Heart right ventricle (tissue), 16 donors: ENCODE measurements at regions not wholly inside any gene's neighbourhood (a gene's known extent, or its start where the extent isn't known, plus 50 kb on each side); places are given as distances from the start of the nearest gene placed in this dataset.
"Not testable (repeated sequence)": the region's sequence is repeated elsewhere in the genome, so short reads cannot be mapped to it uniquely, and the experiment has no call there.

Source experiments
- ATAC-seq, 8 donors: fragments of 200-7000 bp; cut with Tn5 transposase; one replicate each; pipeline ENCODE4 v1.9.1; 2020; ENCODE audit warnings: mild to moderate bottlenecking in 8 of 8, moderate library complexity in 8 of 8, moderate number of reproducible peaks in 1 of 8
- DNase-seq, 2 donors: peaks; one replicate each; pipeline ENCODE4 v3.0.0-alpha.2; 2020
- H3K27ac ChIP-seq, 10 donors: fragments of 200-600 bp; sonication (generic) in 2 of 10; one replicate each; pipeline versions ENCODE4 v1.5.0 to v1.8.0; 2020 to 2022; ENCODE audit warnings: mild to moderate bottlenecking in 3 of 10
- H3K27me3 ChIP-seq, 7 donors: fragments of 200-600 bp; one replicate each; pipeline ENCODE4 v1.8.0; 2021 to 2022; ENCODE audit warnings: mild to moderate bottlenecking in 2 of 7
- H3K36me3 ChIP-seq, 9 donors: fragments of 200-600 bp; sonication (generic) in 1 of 9; one replicate each; pipeline versions ENCODE4 v1.5.0 to v1.8.0; 2020 to 2022; ENCODE audit warnings: mild to moderate bottlenecking in 2 of 9
- H3K4me1 ChIP-seq, 9 donors: fragments of 200-600 bp; sonication (generic) in 1 of 9; one replicate each; pipeline versions ENCODE4 v1.5.0 to v1.8.0; 2020 to 2022; ENCODE audit warnings: mild to moderate bottlenecking in 4 of 9
- H3K4me3 ChIP-seq, 10 donors: fragments of 200-600 bp; sonication (generic) in 2 of 10; one replicate each; pipeline versions ENCODE4 v1.5.0 to v1.8.0; 2020 to 2022; ENCODE audit warnings: mild to moderate bottlenecking in 7 of 10, moderate library complexity in 2 of 10
- H3K9me3 ChIP-seq, 11 donors: fragments of 200-600 bp in 10 of 11; sonication (generic) in 2 of 11; one replicate each; pipeline versions ENCODE4 v1.5.0 to v1.8.0; 2013 to 2022; ENCODE audit warnings: mild to moderate bottlenecking in 2 of 11, control low read depth in 1 of 11, moderate library complexity in 1 of 11
- CTCF ChIP-seq, 9 donors: fragments of 200-600 bp; sonication (generic) in 2 of 9; IDR thresholded peaks; one replicate each; pipeline versions ENCODE4 v1.5.0 to v1.8.0; 2021 to 2022; ENCODE audit warnings: antibody characterized with exemption in 9 of 9, mild to moderate bottlenecking in 5 of 9, moderate library complexity in 1 of 9
- WGBS, 2 donors: extraction: QIAGEN DNeasy Blood & Tissue Kit; methylation state at CpG; one replicate each; pipeline ENCODE4 v1.1.7; 2013; ENCODE audit warnings: inconsistent platforms in 1 of 2; 5-methylcytosine and 5-hydroxymethylcytosine counted together
- intact Hi-C, 10 donors: fragments of 100-400 bp; cut with DNase I; formaldehyde crosslinking; loops; one replicate each; pipeline versions ENCODE4 v1.11.1 to v1.14.2; 2022
- donor health status: Arrhythmogenic right ventricular cardiomyopathy.
- donor health status: ischemic (EF 13 %, LVEDD 7.1; RV severe dilation, severe dysfunction).
- donor health status: healthy with polysubstance abuse.
- donor health status: DM: no; HTN: yes; CAD: no.
- donor health status: DM: no; HTN: no; CAD: no.
- donor health status: ischemic (EF 25% LVEDD 6.9; RV normal size, moderate dysfunction).
- donor health status: ischemic (EF 25% LVEDD 5.7; RV mildly dilated, moderate dysfunction).
- donor health status: healthy.
- donor health status: DM: yes; HTN: yes; CAD: no.
- donor health status: Ischemic cardiomyopathy.
- donor health status: ischemic (EF 35%, LVEDD 5.7; RV mildly dilated, moderate dysfunction).
- donor health status: nonischemic (EF 11% LVEDD 7.7; RV severe dilation, severe dysfunction).
- donor health status: DM: yes; HTN: yes; CAD: no.
- donor health status: PGD.
- donor health status: ischemic (EF 29% LVEDD 5.4; RV normal size, mild dysfunction).
- donor health status: nonischemic (EF 23%, LVEDD 6.1; RV moderate dilation, normal function).

GRCh38 chr5:109630093-109630492 is 59.6 kb upstream of the MAN2A1 start:
- no peak overlapping the region for H3K27ac ChIP-seq
- no peak for TF ChIP-seq CTCF (IDR thresholded peaks at IDR 0.05)
- WGBS, 2 donors, result 50 to 52% methylated on average over 4 of the region's 4 CpGs
- H3K4me1 ChIP-seq, result peaks cover 0 to 4% (median 0%) of the 10 kb centered on the region in 9 donors
- H3K36me3 ChIP-seq, result no peaks in the 10 kb centered on the region
- intact Hi-C loops, result no loop called here
- no peaks in the 10 kb centered on the region for H3K9me3 ChIP-seq
- peaks cover 0 to 4% (median 0%) of the 10 kb centered on the region in 7 donors for H3K27me3 ChIP-seq
- ATAC-seq, result no peak
- H3K4me3 ChIP-seq, result no peak overlapping the region
- no peak for DNase-seq

GRCh38 chr5:109628591-109628990 is 61.1 kb upstream of the MAN2A1 start:
- H3K9me3 ChIP-seq, result no peaks in the 10 kb centered on the region
- no peak for TF ChIP-seq CTCF (IDR thresholded peaks at IDR 0.05)
- DNase-seq, result no peak
- 83 to 94% methylated on average over 3 of the region's 3 CpGs for WGBS, 2 donors
- peaks cover 0 to 4% (median 0%) of the 10 kb centered on the region in 9 donors for H3K4me1 ChIP-seq
- ATAC-seq, result no peak
- H3K4me3 ChIP-seq, result no peak overlapping the region
- intact Hi-C loops, result no loop called here
- H3K36me3 ChIP-seq, result no peaks in the 10 kb centered on the region
- no peak overlapping the region for H3K27ac ChIP-seq
- H3K27me3 ChIP-seq, result peaks cover 0 to 4% (median 0%) of the 10 kb centered on the region in 7 donors

GRCh38 chr5:109621266-109621665 is 68.5 kb upstream of the MAN2A1 start:
- H3K27me3 ChIP-seq, ATAC-seq, H3K27ac ChIP-seq, H3K9me3 ChIP-seq, H3K4me1 ChIP-seq, H3K36me3 ChIP-seq, DNase-seq, intact Hi-C loops, H3K4me3 ChIP-seq: not testable (repeated sequence)
- WGBS, 2 donors, result 90 to 94% methylated on average over 5 of the region's 5 CpGs

- intact Hi-C loops, result no loop called here
- no peaks in the 10 kb centered on the region for H3K36me3 ChIP-seq
- no peak for TF ChIP-seq CTCF (IDR thresholded peaks at IDR 0.05)
- H3K9me3 ChIP-seq, result peaks cover 0 to 4% (median 0%) of the 10 kb centered on the region in 11 donors
- no peak for DNase-seq
- H3K27ac ChIP-seq, result no peak overlapping the region
- no peak overlapping the region for H3K4me3 ChIP-seq
- no peak for ATAC-seq
- H3K4me1 ChIP-seq, result no peaks in the 10 kb centered on the region
- no peaks in the 10 kb centered on the region for H3K27me3 ChIP-seq
- WGBS, 2 donors, result 83 to 86% methylated on average over 1 of the region's 1 CpG
Observed at GRCh38 chr5:109620651-109621050, 69.1 kb upstream of the MAN2A1 start.

GRCh38 chr5:109619606-109620005 is 70.1 kb upstream of the MAN2A1 start:
- Histone ChIP-seq H3K4me1 (no peaks in the 10 kb centered on the region), H3K27ac (no peak overlapping the region), H3K36me3 (no peaks in the 10 kb centered on the region), H3K4me3 (no peak overlapping the region), H3K27me3 (no peaks in the 10 kb centered on the region), H3K9me3 (peaks cover 0 to 4% (median 0%) of the 10 kb centered on the region in 11 donors)
- ATAC-seq, result no peak
- DNase-seq, result no peak
- intact Hi-C loops, result no loop called here
- TF ChIP-seq CTCF (IDR thresholded peaks at IDR 0.05), result no peak
